NCI-H1092 treated with DMSO at 0.1 percent for 48 hours (cell line): ENCODE measurements at regions not wholly inside any gene's neighbourhood (a gene's known extent, or its start where the extent isn't known, plus 50 kb on each side); places are given as distances from the start of the nearest gene placed in this dataset.
"Not testable (repeated sequence)": the region's sequence is repeated elsewhere in the genome, so short reads cannot be mapped to it uniquely, and the experiment has no call there.

Source experiments
- DNase-seq: peaks from one replicate; lab custom pipeline; 2025; lab: John Stamatoyannopoulos, UW

DNA sequence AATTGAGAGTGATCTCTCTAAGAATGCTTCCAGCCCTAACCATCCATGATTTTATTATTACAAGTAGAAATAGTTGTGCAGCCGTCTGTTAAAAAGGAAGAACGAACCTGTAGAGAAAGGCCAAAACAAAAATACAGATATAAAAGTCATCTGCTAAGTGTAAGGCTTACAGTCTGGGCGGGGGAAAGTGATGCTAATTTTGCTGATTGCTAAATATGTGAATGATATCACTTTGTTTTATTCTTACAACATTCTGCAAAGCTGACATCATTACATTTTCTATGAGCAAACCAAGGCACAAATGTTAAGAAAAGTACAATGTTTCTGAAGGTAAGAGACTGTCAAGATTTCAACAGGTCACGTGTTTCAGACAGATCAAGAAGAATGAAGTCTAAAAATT, 101.5 kb upstream of the RAP1B start:
- DNase-seq = no peak

DNA sequence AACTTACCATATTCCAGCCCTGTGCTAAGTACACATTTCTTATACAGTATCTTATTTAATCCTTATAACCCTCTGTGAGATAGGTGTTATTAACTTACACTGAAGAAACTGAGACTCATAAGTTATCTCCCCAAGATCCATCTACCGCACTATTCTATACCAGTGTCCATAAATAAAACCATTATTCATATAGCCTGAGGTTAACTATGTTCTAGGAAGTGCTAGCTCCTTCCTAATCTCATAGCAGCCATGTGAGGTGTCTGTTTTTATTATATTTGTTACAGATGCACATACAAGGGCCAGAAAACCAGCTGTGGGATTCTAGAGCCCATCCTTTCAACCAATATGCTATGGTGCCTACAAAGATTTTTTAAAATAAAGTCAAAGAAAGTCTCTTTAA, 100.3 kb upstream of the RAP1B start:
- DNase-seq = no peak

DNA sequence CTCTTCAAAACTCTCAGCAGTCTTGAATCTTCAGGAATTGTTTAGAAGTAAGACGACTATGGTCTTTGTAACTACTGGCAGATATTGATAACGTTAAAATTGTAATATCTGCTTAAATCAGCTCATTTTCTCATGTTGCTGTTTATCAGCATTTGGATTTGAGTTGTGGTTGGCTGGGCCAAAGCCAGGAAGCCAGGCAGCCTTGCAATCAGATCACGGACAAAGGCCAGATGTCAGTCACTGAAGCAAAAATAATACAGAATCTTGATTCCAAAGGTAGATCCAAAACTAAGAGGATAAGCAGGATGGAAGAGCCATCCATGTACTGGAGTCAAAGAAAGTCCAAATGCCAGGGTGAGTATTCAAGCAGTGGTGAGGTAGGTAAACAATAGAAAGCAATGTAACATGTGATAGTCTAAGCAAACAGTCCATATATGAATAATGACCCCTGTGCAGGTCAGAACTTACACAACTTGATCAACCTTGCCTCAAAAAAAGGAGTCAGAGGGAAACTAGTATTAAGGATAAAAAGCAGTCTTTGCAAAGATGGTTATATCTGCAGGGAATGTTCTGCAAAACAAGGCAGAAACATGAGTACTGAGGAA, 95.8 kb upstream of the RAP1B start:
- DNase-seq = no peak

DNA sequence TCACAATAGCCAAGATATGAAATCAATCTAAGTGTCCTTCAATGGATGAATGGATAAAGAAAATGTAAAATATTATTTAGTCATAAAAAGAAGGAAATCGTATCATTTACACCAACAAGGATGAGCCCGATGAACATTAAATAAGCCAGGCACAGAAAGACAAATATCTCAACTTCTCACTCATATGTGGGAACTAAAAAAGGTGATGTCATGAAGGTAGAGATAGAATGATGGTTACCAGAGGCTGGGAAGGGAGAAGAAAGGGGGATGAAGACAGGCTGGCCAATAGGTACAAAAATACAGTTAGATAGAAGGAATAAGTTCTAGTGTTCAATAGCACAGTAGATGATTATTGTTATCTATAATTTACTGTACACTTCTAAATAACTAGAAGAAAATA, 94.9 kb upstream of the RAP1B start:
- DNase-seq = no peak

DNA sequence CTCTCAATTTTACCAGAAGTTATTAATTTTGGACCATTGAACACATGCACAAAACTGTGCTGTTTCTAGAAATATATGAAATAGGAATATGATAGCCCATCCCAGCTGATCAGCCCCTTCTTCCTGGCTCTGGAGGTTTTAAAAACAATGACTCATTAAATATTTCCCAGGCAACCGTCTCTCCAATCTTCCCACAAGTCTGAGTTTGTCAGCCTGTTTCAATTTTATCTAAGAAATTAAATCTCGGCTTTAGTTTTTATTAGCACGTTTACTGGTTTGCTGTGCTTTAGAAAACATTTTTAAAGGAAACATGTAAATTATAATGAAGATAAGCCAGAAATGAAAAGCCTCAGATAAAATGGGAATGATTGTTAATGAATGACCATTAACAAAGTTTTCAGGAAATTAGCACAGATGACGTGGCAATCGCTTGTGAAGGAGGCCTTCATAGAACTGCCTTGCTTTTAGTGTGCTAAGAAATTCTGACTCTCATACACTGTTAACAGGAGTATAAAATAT, 89.3 kb upstream of the RAP1B start:
- DNase-seq = no peak

DNA sequence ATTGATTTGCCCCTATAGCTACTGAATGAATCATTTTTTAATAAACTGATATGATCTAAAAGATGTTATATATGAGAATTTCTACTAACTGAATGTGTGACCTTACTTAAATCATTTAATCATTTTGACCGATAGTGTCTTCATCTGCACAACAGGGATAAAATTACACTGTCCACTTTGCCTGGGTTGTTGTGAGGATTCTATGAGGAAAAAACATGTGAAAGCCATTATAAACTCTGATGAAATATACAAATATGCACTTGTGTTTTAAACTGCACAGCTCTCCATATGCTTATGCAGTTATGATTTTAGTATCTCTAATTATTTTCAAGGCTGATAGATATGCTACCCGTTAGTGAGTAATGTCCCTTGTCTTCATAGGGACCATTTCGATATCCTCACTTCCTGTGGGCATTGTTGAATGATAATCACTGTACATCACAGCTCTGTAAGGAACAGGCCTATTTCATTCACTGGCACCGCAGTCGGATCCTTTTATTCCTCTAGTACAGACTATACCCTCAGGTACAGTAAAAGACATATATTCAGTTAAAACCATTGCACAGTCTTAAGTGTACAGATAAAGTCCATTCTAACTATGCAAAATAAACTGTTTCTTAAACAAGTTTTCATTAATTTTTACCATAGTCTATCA, 88.7 kb upstream of the RAP1B start:
- DNase-seq = no peak

DNA sequence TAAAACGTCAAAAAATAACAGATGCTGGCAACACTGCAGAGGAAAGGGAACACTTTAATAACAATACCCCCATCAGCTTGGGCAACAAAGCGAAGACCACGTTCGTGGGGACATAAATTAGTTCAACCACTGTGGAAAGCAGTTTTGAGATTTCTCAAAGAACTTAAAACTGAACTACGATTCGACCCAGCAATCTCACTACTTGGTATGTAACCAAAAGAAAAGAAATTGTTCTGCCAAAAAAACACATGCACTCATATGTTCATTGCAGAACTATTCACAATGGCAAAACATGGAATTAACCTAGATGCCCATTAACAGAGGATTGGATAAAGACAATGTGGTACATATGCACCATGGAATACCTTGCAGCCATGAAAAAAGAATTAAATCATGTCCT, 81.2 kb upstream of the RAP1B start:
- DNase-seq = no peak

DNA sequence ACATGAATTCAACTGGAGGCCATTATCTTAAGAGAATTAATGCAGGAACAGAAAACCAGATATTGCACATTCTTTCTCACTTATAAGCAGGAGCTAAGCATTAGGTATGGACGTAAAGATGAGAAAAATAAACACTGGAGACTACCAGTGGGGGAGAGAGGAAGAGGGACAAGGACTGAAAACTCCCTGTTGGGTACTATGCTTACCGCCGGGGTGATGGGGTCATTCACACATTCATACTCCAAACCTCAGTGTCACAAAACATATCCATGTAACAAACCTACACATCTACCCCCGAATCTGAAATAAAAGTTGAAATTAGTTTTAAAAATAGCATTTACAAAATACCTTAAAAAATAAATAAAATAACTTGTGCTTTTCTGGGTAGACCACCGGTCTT, 80.8 kb upstream of the RAP1B start:
- no peak for DNase-seq

DNA sequence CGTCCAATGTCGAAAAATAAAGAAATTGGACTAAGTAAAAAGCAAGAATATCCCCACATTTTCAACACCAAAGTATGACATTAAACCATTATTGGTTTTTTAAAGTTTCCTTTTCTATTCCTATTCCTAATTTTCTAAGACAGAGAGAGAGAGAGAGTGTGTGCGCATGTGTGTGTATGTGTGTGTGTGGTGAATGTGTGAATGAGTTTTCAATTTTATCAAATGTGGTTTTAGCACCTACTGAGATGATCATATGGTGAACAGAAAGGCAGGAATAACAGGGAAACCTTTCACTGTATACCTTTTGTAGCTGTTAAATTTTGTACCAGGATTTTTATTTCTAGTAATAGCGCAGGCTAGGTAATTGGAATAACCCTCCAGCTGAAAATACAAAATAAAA, 80.4 kb upstream of the RAP1B start:
- DNase-seq = no peak

DNA sequence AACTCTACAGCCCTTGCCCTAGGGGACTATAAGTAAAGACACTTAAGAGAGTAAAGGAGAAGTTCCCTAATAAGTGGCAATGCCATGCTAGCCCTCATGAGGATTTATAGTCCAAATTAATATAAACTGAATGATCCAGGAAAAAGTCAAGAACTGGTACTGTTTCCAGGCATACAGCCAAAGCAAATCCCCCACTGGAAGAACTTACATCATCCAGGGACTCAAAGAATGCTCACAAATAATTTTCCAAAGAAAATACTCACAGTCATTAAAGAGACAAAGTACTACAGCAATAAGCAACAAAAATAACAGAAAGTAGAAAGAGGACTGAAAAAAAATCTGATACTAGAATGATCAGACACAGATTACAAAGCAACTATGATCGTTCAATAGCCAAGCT, 79.7 kb upstream of the RAP1B start:
- DNase-seq = no peak

DNA sequence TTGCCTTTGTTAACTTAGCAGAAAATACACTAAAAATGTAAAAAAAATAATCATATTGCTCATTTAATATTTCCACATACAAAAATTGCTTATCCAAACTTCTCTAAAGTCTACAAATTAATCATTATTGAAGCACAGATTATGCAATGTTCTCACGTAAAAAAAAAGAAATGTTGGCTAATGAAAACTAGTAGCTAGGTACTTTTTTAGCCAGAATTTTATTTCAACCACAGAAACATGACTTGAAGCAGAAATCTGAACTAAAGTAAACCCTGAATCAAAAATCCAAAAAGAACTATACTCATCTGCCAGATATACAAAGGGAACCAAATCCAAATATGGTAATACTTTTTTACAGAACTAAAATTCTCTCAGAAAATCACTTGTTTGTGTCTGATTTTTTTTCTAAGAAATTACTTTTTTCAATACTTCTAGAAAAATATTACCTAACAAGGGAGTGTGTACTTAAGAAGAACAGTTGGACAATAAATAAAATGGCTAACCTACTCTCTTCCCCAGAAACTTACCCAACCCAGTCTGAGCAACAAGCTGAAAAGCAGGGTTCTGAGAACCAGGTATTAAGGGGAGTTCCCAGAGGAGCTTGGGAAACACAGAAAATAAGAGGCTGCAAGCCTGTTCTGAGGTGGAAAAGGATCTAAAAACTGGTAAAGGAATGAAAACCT, 78.4 kb upstream of the RAP1B start:
- no peak for DNase-seq

DNA sequence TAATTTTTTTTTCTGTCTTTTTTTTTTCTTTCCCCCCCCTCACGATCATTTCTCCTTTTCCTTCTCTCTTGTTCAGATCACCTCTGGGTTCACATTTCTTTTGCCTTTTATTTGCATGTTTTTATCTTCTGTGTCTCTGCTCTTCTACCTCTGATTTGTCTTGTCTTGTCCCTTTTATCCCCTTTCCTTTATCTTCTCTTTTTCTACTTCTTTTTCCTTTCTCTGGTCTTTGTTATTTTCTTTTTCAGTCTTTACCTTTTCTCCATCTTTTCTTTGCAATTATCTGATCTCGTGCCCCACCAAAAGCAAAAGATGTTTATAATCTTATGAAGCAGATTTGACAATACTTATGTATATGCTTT, 77.8 kb upstream of the RAP1B start:
- no peak for DNase-seq

DNA sequence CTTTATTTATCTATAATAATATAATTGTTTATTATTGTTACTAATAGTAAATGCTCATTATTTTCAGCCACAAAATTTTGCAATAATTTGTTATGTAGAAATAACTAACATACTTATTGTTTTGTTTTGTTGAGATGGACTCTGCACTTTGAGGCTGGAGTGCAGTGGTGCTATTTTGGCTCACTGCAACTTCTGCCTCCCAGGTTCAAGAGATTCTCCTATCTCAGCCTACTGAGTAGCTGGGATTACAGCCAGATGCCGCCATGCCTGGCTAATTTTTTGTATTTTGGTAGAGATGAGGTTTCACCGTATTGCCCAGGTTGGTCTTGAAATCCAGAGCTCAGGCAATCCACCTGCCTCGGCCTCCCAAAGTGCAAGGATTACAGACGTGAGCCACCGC, 76.6 kb upstream of the RAP1B start:
- no peak for DNase-seq

DNA sequence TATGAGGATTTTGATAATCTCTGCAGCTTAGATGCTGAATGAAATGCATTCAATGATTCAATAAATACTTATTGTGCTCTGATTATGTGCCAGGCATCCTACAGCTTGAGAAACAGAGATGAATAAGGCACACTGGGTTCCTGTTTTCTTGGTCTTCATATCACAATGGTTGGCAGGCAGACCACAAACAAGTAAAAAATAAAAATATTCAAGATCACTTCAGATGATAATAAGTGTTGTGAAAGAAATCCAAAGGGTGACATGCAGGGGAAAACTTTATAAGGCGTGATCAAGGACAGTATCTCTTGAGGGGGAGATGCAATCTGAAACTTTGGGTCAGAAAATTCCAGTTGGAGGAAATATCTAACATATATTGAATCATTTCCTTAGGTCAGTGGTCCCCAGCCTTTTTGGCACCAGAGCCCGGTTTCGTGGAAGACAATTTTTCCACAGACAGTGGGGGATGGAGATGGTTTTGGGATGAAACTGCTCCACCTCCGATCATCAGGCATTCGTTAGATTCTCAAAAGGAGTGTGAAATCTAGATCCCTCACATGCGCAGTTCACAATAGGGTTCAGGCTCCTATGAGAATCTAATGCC, 73.7 kb upstream of the RAP1B start:
- no peak for DNase-seq

DNA sequence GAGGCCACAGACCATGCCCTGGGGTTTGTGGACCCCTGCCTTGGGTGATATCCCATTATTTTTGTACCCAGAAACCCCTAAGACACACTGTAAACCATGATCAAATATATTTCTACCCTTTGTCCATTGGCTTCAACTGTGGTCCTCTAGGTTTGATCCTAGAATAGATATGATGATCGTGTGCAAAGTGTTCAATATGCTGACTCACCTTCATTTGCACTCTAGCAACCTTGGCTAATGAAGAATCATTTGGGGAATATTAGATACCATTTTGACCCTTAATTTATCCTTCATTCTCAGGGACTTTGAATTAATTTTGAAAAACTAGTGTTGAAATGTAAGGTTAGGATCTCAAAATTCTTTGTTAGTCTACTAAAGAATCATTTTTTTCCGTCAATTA, 73.1 kb upstream of the RAP1B start:
- no peak for DNase-seq

DNA sequence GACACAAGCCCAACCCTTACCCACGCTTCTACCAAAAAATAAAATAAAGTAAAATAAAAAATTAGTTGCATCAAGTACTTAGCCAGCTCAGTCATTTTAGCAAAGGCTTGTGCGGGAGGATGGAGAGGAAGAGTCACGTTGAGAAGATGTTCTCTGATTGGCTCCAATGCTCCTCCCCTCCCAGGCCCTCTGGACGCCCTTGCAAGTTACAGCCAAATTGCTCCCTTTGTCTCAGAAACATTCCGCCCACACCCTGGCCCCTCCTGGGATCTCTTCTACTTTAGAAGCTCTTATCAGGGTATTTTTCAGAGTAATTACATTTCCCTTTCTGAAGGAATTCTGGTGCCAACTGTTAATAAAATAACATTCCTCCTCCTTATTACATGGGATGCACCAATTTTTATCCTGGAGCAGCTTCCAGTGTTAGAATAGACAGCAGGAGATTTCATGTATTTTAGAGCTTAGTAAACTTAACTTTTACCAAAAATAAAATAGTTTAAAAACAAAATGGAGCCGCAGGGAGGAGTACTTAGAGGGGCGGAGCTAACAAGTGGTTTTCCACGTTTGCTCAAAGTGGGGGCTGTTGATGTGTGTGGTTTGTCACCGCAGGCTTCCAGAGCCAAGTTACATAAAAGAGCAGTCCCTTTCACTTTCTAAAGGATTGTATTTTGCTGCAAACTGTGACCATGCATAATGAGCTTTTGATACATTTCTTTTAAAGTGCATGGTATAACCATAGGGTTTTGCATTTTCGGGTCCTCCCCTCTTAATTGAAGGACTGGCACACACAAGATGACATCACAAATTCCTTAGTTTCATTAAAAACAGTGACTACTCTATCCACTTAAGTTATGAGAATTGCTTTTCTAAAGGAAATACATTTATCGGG, 71.7 kb upstream of the RAP1B start:
- DNase-seq = no peak

DNA sequence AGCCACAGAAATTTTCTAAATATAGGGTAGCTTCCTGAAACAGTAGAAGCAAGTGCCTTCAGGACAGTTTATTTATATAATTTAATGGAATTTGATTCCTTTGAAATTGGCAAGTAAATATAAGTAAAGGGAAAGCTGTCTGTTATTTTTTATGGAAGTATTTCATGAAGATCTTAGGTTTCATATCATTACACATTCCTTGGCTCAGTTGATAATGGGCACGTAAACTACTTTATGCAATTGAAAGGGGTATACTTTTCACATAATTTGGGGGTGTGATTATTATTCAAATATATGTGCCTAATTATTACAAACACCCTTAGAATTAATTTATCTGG, 71.1 kb upstream of the RAP1B start:
- no peak for DNase-seq

DNA sequence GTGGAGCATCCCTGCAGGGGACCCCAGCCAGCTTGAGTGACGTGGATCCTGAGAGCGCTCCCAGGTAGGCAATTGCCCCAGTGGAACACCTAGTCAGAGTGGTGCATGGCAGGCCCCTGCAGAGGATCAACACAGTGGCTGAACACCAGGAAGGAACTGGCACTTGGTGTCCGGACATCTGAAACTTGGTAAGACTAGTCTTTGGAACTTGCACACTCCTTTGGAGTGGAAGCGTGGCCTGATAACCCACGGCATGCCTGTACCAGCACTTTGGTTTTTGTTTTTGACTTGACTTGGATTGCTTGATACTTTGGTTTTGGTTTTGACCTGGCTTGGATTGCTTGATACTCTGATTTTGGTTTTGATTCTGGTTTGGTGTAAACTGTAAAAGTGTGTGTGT, 69.9 kb upstream of the RAP1B start:
- DNase-seq = not testable (repeated sequence)

DNA sequence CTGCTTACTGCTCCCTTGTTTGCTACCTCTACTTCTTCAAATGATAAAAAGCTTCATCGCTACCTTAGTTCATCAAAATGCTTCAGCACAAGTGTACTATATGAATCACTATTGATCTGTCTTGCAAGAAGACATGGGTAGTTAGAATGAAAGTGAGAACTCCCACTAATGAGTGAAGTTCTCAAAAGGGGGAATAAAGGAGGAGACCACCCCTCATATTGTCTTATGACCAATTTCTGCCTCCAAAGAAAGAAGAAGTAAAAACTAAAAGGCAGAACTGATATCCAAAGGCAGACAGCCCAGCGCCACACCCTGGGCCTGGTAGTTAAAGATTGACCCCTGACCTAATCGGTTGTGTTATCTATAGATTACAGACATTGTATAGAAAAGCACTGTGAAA, 63.4 kb upstream of the RAP1B start:
- DNase-seq = not testable (repeated sequence)

DNA sequence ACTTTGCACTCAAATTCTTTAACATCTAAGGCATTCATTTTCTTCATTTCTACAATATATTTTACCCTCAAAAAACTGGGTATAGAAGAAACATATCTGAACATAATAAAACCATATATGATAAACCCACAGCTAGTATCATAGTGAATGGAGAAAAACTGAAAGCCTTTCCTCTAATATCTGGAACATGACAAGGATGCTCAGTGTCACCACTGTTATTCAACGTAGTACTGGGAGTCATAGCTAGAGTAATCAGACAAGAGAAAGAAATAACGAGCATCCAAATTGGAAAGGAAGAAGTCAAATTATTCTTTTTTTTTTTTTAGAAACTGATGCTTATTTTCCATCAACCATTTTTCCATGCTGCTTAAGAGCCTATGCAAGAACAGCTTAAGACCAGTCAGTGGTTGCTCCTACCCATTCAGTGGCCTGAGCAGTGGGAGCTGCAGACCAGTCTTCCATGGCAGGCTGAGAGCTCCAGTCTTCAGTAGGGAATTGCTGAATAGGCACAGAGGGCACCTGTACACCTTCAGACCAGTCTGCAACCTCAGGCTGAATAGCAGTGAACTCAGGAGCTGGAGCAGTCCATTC, 58.0 kb upstream of the RAP1B start:
- DNase-seq = not testable (repeated sequence)

DNA sequence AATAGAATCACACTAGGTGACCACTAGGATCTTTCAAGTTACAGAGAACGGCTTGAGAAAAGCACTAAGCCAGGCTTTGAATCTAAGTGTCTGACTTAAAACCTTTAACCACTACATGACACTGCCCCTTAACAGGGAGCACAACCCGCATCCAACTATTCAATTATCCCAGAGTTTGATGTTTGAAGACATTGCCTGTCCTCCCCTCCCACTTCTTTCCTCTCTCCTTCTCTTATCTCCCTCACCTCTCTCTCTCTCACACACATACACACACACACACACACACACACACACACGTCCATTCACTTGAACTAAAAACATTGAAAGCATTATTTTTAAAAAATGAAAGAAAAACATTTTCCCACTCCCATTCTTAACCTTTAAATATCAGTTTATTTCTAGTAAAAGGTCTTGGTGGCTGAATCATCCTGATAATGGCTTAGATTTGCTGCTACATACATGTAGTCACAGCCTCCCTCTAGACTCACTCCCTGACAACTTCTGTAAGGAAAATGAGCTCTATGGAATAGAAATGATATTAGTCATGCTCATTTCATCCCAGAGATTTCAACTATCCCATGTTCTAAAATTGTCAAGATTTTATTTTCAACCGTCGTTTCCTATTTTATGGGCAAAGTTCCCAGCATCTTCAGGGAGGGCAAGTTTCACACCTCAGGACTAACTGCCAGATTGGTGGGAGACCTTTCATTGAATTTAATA, 53.5 kb upstream of the RAP1B start:
- no peak for DNase-seq
